ENCODE measurements at regions not wholly inside any gene's neighbourhood (a gene's known extent, or its start where the extent isn't known, plus 50 kb on each side); places are given as distances from the start of the nearest gene placed in this dataset.
A peak's percentile ranks its signal among the peaks of the same experiment; 100 is the strongest.
"Not testable (repeated sequence)": the region's sequence is repeated elsewhere in the genome, so short reads cannot be mapped to it uniquely, and the experiment has no call there.

GRCh38 chr21:6499128-6499826 is 4022.1 kb upstream of the TPTE start:
- POLR2A ChIA-PET, result not testable (repeated sequence)

GRCh38 chr21:6499866-6500265 is 4021.5 kb upstream of the TPTE start:
- in situ Hi-C loops (cut with MboI); H3K9me3 ChIP-seq (replicated peaks; ENCODE audit: control insufficient read depth, insufficient read depth, low read length); BruUV-seq (replicated peaks); RAD21 ChIA-PET (ENCODE audit: unreplicated experiment); H3K4me3 ChIP-seq; CTCF ChIA-PET; H3K9ac ChIP-seq (ENCODE audit: control insufficient read depth, insufficient read depth, low read length); H3K4me2 ChIP-seq (ENCODE audit: control insufficient read depth, insufficient read depth); DNase-seq (ENCODE audit: low read depth, low spot score); SMC1A ChIA-PET (ENCODE audit: uncharacterized antibody, unreplicated experiment); H3K27me3 ChIP-seq (replicated peaks in 1 of 2; ENCODE audit: control insufficient read depth in 2 of 2, insufficient read depth in 2 of 2, low read length in 1 of 2); intact Hi-C loops (cut with micrococcal nuclease; ENCODE audit: unreplicated experiment); H2AFZ ChIP-seq (ENCODE audit: control insufficient read depth, low read depth, low read length); H3K36me3 ChIP-seq (ENCODE audit: control insufficient read depth in 2 of 2, insufficient read depth in 2 of 2, low read length in 1 of 2); H3K79me2 ChIP-seq (ENCODE audit: control insufficient read depth, insufficient read depth, low read length); FAIRE-seq; H4K20me1 ChIP-seq (ENCODE audit: control insufficient read depth, insufficient read depth); H3K27ac ChIP-seq (ENCODE audit: control insufficient read depth, insufficient read depth); POLR2A ChIA-PET; H3K4me1 ChIP-seq (ENCODE audit: control insufficient read depth, insufficient read depth, low read length): not testable (repeated sequence)
- WGBS (ENCODE audit: insufficient coverage, insufficient replicate concordance, low lambda C conversion rate, missing lambda C conversion rate), result no CpG with 5 or more reads among the region's 16 CpGs
- peak; percentile 48 for ATAC-seq

More at GRCh38 chr21:6499128-6499826, 4022.1 kb upstream of the TPTE start:
- H3K27ac ChIP-seq (ENCODE audit: control insufficient read depth, insufficient read depth); H3K27me3 ChIP-seq (replicated peaks in 1 of 2; ENCODE audit: control insufficient read depth in 2 of 2, insufficient read depth in 2 of 2, low read length in 1 of 2); H3K9me3 ChIP-seq (replicated peaks; ENCODE audit: control insufficient read depth, insufficient read depth, low read length); BruUV-seq (replicated peaks); H3K4me2 ChIP-seq (ENCODE audit: control insufficient read depth, insufficient read depth); in situ Hi-C loops (cut with MboI); H3K4me3 ChIP-seq; intact Hi-C loops (cut with micrococcal nuclease; ENCODE audit: unreplicated experiment); RAD21 ChIA-PET (ENCODE audit: unreplicated experiment); H3K36me3 ChIP-seq (ENCODE audit: control insufficient read depth in 2 of 2, insufficient read depth in 2 of 2, low read length in 1 of 2); DNase-seq (ENCODE audit: low read depth, low spot score); H3K9ac ChIP-seq (ENCODE audit: control insufficient read depth, insufficient read depth, low read length); H3K79me2 ChIP-seq (ENCODE audit: control insufficient read depth, insufficient read depth, low read length); FAIRE-seq; H3K4me1 ChIP-seq (ENCODE audit: control insufficient read depth, insufficient read depth, low read length); CTCF ChIA-PET; SMC1A ChIA-PET (ENCODE audit: uncharacterized antibody, unreplicated experiment); H4K20me1 ChIP-seq (ENCODE audit: control insufficient read depth, insufficient read depth); H2AFZ ChIP-seq (ENCODE audit: control insufficient read depth, low read depth, low read length): not testable (repeated sequence)
- peak; percentile 82 for ATAC-seq
- TF ChIP-seq CREM (IDR thresholded peaks at IDR 0.05; ENCODE audit: low read depth) (peak; percentile 81), CREB1 (IDR thresholded peaks at IDR 0.05; ENCODE audit: low read depth) (peak; percentile 68), YY1 (IDR thresholded peaks at IDR 0.05; ENCODE audit: low read depth, low read length) (peak; percentile 24; the same call in 1 of the 2 replicates)
- WGBS (ENCODE audit: insufficient coverage, insufficient replicate concordance, low lambda C conversion rate, missing lambda C conversion rate), result under 1% methylated on average over 31 of the region's 66 CpGs

- H3K79me2 ChIP-seq (ENCODE audit: control insufficient read depth, insufficient read depth, low read length); H3K4me2 ChIP-seq (ENCODE audit: control insufficient read depth, insufficient read depth); CTCF ChIA-PET; POLR2A ChIA-PET; H3K36me3 ChIP-seq (ENCODE audit: control insufficient read depth in 2 of 2, insufficient read depth in 2 of 2, low read length in 1 of 2); H3K27ac ChIP-seq (ENCODE audit: control insufficient read depth, insufficient read depth); H2AFZ ChIP-seq (ENCODE audit: control insufficient read depth, low read depth, low read length); H3K4me3 ChIP-seq; H3K4me1 ChIP-seq (ENCODE audit: control insufficient read depth, insufficient read depth, low read length); FAIRE-seq; BruUV-seq (replicated peaks); intact Hi-C loops (cut with micrococcal nuclease; ENCODE audit: unreplicated experiment); H3K9ac ChIP-seq (ENCODE audit: control insufficient read depth, insufficient read depth, low read length); SMC1A ChIA-PET (ENCODE audit: uncharacterized antibody, unreplicated experiment); DNase-seq (ENCODE audit: low read depth, low spot score); H3K27me3 ChIP-seq (replicated peaks in 1 of 2; ENCODE audit: control insufficient read depth in 2 of 2, insufficient read depth in 2 of 2, low read length in 1 of 2); RAD21 ChIA-PET (ENCODE audit: unreplicated experiment); H4K20me1 ChIP-seq (ENCODE audit: control insufficient read depth, insufficient read depth); H3K9me3 ChIP-seq (replicated peaks; ENCODE audit: control insufficient read depth, insufficient read depth, low read length); in situ Hi-C loops (cut with MboI): not testable (repeated sequence)
- peak; percentile 63 for ATAC-seq
- no CpG with 5 or more reads among the region's 7 CpGs for WGBS (ENCODE audit: insufficient coverage, insufficient replicate concordance, low lambda C conversion rate, missing lambda C conversion rate)
Observed at GRCh38 chr21:6500681-6501080, 4020.7 kb upstream of the TPTE start.

GRCh38 chr21:6506167-6506894 is 4015.1 kb upstream of the TPTE start:
- intact Hi-C loops (cut with micrococcal nuclease; ENCODE audit: unreplicated experiment); CTCF ChIA-PET: not testable (repeated sequence)

More at GRCh38 chr21:6506167-6506894, 4015.1 kb upstream of the TPTE start:
- DNase-seq (ENCODE audit: low read depth, low spot score); in situ Hi-C loops (cut with MboI); H3K4me2 ChIP-seq (ENCODE audit: control insufficient read depth, insufficient read depth); SMC1A ChIA-PET (ENCODE audit: uncharacterized antibody, unreplicated experiment); POLR2A ChIA-PET; H2AFZ ChIP-seq (ENCODE audit: control insufficient read depth, low read depth, low read length); RAD21 ChIA-PET (ENCODE audit: unreplicated experiment); H3K27ac ChIP-seq (ENCODE audit: control insufficient read depth, insufficient read depth); H4K20me1 ChIP-seq (ENCODE audit: control insufficient read depth, insufficient read depth); ATAC-seq; H3K9ac ChIP-seq (ENCODE audit: control insufficient read depth, insufficient read depth, low read length); H3K79me2 ChIP-seq (ENCODE audit: control insufficient read depth, insufficient read depth, low read length); H3K36me3 ChIP-seq (ENCODE audit: control insufficient read depth in 2 of 2, insufficient read depth in 2 of 2, low read length in 1 of 2); H3K9me3 ChIP-seq (replicated peaks; ENCODE audit: control insufficient read depth, insufficient read depth, low read length); BruUV-seq (replicated peaks); H3K27me3 ChIP-seq (replicated peaks in 1 of 2; ENCODE audit: control insufficient read depth in 2 of 2, insufficient read depth in 2 of 2, low read length in 1 of 2); FAIRE-seq; H3K4me1 ChIP-seq (ENCODE audit: control insufficient read depth, insufficient read depth, low read length); H3K4me3 ChIP-seq: not testable (repeated sequence)
- WGBS (ENCODE audit: insufficient coverage, insufficient replicate concordance, low lambda C conversion rate, missing lambda C conversion rate), result 100% methylated on average over 5 of the region's 10 CpGs

All from GM12878 (cell line).